GM19397 (cell line): ENCODE measurements at regions not wholly inside any gene's neighbourhood (a gene's known extent, or its start where the extent isn't known, plus 50 kb on each side); places are given as distances from the start of the nearest gene placed in this dataset.

Experiments
- ATAC-seq: cut with Tn5 transposase; IDR thresholded peaks from one replicate; pipeline ENCODE4 v1.9.1; 2021; ENCODE audit warnings: mild to moderate bottlenecking, moderate library complexity; ENCODE audit not compliant: unreplicated experiment

GRCh38 chr7:25994433-25994994 is 157.5 kb upstream of the NFE2L3 start:
- no peak for ATAC-seq

GRCh38 chr7:25995216-25995615 is 156.8 kb upstream of the NFE2L3 start:
- no peak for ATAC-seq

- ATAC-seq: no peak
Measured at GRCh38 chr7:25996006-25996408, 156.0 kb upstream of the NFE2L3 start.

- ATAC-seq: no peak
Measured at GRCh38 chr7:25998499-25998898, 153.5 kb upstream of the NFE2L3 start.

- no peak for ATAC-seq
Measured at GRCh38 chr7:26000841-26001240, 151.2 kb upstream of the NFE2L3 start.

GRCh38 chr7:26001662-26002244 is 150.2 kb upstream of the NFE2L3 start:
- no peak for ATAC-seq

GRCh38 chr7:26005683-26006410 is 146.2 kb upstream of the NFE2L3 start:
- no peak for ATAC-seq

GRCh38 chr7:26006426-26006825 is 145.6 kb upstream of the NFE2L3 start:
- ATAC-seq: no peak

- no peak for ATAC-seq
Measured at GRCh38 chr7:26007510-26007909, 144.5 kb upstream of the NFE2L3 start.

- no peak for ATAC-seq
Measured at GRCh38 chr7:26008428-26008827, 143.6 kb upstream of the NFE2L3 start.

GRCh38 chr7:26011039-26011696 is 140.8 kb upstream of the NFE2L3 start:
- ATAC-seq: peak; percentile 58

- no peak for ATAC-seq
Measured at GRCh38 chr7:26013551-26014083, 138.4 kb upstream of the NFE2L3 start.

GRCh38 chr7:26022982-26023381 is 129.0 kb upstream of the NFE2L3 start:
- no peak for ATAC-seq

- no peak for ATAC-seq
Measured at GRCh38 chr7:26029911-26030310, 122.1 kb upstream of the NFE2L3 start.

GRCh38 chr7:26034391-26034790 is 117.6 kb upstream of the NFE2L3 start:
- ATAC-seq: no peak

GRCh38 chr7:26035552-26035951 is 116.4 kb upstream of the NFE2L3 start:
- no peak for ATAC-seq

GRCh38 chr7:26036092-26036491 is 115.9 kb upstream of the NFE2L3 start:
- ATAC-seq: no peak

GRCh38 chr7:26038201-26038990 is 113.6 kb upstream of the NFE2L3 start:
- no peak for ATAC-seq

- ATAC-seq: no peak
Measured at GRCh38 chr7:26040085-26040484, 111.9 kb upstream of the NFE2L3 start.

- no peak for ATAC-seq
Measured at GRCh38 chr7:26042237-26042636, 109.8 kb upstream of the NFE2L3 start.

- no peak for ATAC-seq
Measured at GRCh38 chr7:26043801-26044200, 108.2 kb upstream of the NFE2L3 start.
